ENCODE measurements at regions not wholly inside any gene's neighbourhood (a gene's known extent, or its start where the extent isn't known, plus 50 kb on each side); places are given as distances from the start of the nearest gene placed in this dataset.

DNA sequence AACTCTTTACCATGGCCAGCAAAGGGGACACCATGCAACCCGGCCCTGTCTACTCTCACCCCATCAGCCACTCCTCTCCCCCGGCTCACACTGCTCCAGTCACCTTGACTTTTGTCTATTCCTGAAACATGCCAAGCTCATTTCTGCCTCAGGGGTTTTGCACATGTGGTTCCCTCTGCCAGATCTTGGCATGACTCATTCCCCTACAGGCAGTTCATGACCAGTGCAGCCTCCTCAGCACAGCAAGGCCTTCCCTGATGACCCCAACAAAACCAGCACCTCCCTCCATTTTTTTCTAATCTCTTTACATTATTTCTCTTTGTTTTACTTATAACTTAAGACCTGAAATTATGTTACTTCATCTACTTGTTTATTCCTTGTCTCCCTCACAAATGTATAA lies 58.6 kb upstream of the GJB5 start:
- Histone ChIP-seq H3K27ac (no peak overlapping the region), H3K4me1 (no peaks in the 10 kb centered on the region), H3K4me3 (no peak overlapping the region), H3K36me3 (no peaks in the 10 kb centered on the region), H3K9me3 (peaks cover 0 to 8% (median 0%) of the 10 kb centered on the region in 11 donors), H3K27me3 (peaks cover 0 to 25% (median 9%) of the 10 kb centered on the region in 7 donors)
- intact Hi-C loops (cut with DNase I), result no loop called here
- ATAC-seq (no peak), DNase-seq (no peak)
- WGBS, 2 donors, result 84 to 93% methylated on average over 2 of the region's 2 CpGs
- TF ChIP-seq, protein P1, sequence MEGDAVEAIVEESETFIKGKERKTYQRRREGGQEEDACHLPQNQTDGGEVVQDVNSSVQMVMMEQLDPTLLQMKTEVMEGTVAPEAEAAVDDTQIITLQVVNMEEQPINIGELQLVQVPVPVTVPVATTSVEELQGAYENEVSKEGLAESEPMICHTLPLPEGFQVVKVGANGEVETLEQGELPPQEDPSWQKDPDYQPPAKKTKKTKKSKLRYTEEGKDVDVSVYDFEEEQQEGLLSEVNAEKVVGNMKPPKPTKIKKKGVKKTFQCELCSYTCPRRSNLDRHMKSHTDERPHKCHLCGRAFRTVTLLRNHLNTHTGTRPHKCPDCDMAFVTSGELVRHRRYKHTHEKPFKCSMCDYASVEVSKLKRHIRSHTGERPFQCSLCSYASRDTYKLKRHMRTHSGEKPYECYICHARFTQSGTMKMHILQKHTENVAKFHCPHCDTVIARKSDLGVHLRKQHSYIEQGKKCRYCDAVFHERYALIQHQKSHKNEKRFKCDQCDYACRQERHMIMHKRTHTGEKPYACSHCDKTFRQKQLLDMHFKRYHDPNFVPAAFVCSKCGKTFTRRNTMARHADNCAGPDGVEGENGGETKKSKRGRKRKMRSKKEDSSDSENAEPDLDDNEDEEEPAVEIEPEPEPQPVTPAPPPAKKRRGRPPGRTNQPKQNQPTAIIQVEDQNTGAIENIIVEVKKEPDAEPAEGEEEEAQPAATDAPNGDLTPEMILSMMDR (IDR thresholded peaks at IDR 0.05), result no peak

- Histone ChIP-seq H3K4me3 (no peak overlapping the region), H3K27ac (no peak overlapping the region), H3K27me3 (peaks cover 0 to 19% (median 9%) of the 10 kb centered on the region in 7 donors), H3K9me3 (peaks cover 0 to 8% (median 0%) of the 10 kb centered on the region in 11 donors), H3K4me1 (no peaks in the 10 kb centered on the region), H3K36me3 (no peaks in the 10 kb centered on the region)
- 52 to 55% methylated on average over 5 of the region's 5 CpGs for WGBS, 2 donors
- ATAC-seq, result no peak
- TF ChIP-seq, protein P1 (IDR thresholded peaks at IDR 0.05), result no peak
- DNase-seq, result no peak
- intact Hi-C loops (cut with DNase I), result no loop called here
Measured at GRCh38 chr1:34696981-34697380, 57.9 kb upstream of the GJB5 start.

- no peak for ATAC-seq
- intact Hi-C loops (cut with DNase I), result no loop called here
Measured at GRCh38 chr1:34697818-34698217, 57.0 kb upstream of the GJB5 start.

GRCh38 chr1:34701326-34702060 lies 53.4 kb upstream of the GJB5 start:
- H3K4me1 ChIP-seq, result peaks cover 0 to 5% (median 0%) of the 10 kb centered on the region in 9 donors
- DNase-seq, result no peak
- WGBS, 2 donors, result 54 to 64% methylated on average over 5 of the region's 5 CpGs
- no peaks in the 10 kb centered on the region for H3K9me3 ChIP-seq
- H3K27ac ChIP-seq, result no peak overlapping the region
- no peak for ATAC-seq
- no peaks in the 10 kb centered on the region for H3K36me3 ChIP-seq
- H3K4me3 ChIP-seq, result no peak overlapping the region
- intact Hi-C loops (cut with DNase I), result no loop called here
- TF ChIP-seq, protein P1 (IDR thresholded peaks at IDR 0.05), result no peak
- H3K27me3 ChIP-seq, result peaks cover 0 to 49% (median 6%) of the 10 kb centered on the region in 7 donors

More at GRCh38 chr1:34697818-34698217, 57.0 kb upstream of the GJB5 start:
- TF ChIP-seq, protein P1 (IDR thresholded peaks at IDR 0.05), result no peak
- Histone ChIP-seq H3K27me3 (peaks cover 0 to 23% (median 9%) of the 10 kb centered on the region in 7 donors), H3K4me1 (no peaks in the 10 kb centered on the region), H3K9me3 (peaks cover 0 to 8% (median 0%) of the 10 kb centered on the region in 11 donors), H3K4me3 (no peak overlapping the region), H3K27ac (no peak overlapping the region), H3K36me3 (no peaks in the 10 kb centered on the region)
- WGBS, 2 donors, result 68 to 74% methylated on average over 4 of the region's 4 CpGs
- no peak for DNase-seq

Small RNA genes in the stretch of these regions (microRNA-seq; reads per million reads assigned to microRNA genes)
- gene MIR552, result 0 to 0.51 reads per million in 2 donors
